Ishikawa (cell line): ENCODE measurements at regions not wholly inside any gene's neighbourhood (a gene's known extent, or its start where the extent isn't known, plus 50 kb on each side); places are given as distances from the start of the nearest gene placed in this dataset.

ENCODE experiments used
- CEBPB ChIP-seq: IDR thresholded peaks from 2 replicates; pipeline ENCODE4 v1.6.1; 2012
- CREB1 ChIP-seq: IDR thresholded peaks from 2 replicates; pipeline ENCODE4 v1.6.1; 2012; ENCODE audit warnings: low read depth
- EGR1 ChIP-seq: IDR thresholded peaks from 2 replicates; pipeline ENCODE4 v1.6.1; 2012
- EP300 ChIP-seq: IDR thresholded peaks from 2 replicates; pipeline ENCODE4 v1.6.1; 2012; ENCODE audit warnings: borderline replicate concordance
- FOXM1 ChIP-seq: IDR thresholded peaks from 2 replicates; pipeline ENCODE4 v1.6.1; 2012; ENCODE audit warnings: low read depth, borderline replicate concordance
- MAX ChIP-seq: IDR thresholded peaks from 2 replicates; pipeline ENCODE4 v1.6.1; 2012
- NFIC ChIP-seq: IDR thresholded peaks from 2 replicates; pipeline ENCODE4 v1.6.1; 2012
- RAD21 ChIP-seq: IDR thresholded peaks from 2 replicates; pipeline ENCODE4 v1.6.1; 2012; ENCODE audit warnings: low read depth
- REST ChIP-seq: IDR thresholded peaks from 2 replicates; pipeline ENCODE4 v1.6.1; 2012; ENCODE audit warnings: low read depth, mild to moderate bottlenecking
- TAF1 ChIP-seq: IDR thresholded peaks from 2 replicates; pipeline ENCODE4 v1.6.1; 2012; ENCODE audit warnings: low read depth, mild to moderate bottlenecking
- TCF12 ChIP-seq: IDR thresholded peaks from 2 replicates; pipeline ENCODE4 v1.6.1; 2012; ENCODE audit warnings: low read depth
- TEAD4 ChIP-seq: IDR thresholded peaks from 2 replicates; pipeline ENCODE4 v1.6.1; 2012
- YY1 ChIP-seq: IDR thresholded peaks from 2 replicates; pipeline ENCODE4 v1.6.1; 2012; ENCODE audit warnings: low read depth
- ZBTB7A ChIP-seq: IDR thresholded peaks from 2 replicates; pipeline ENCODE4 v1.6.1; 2012; ENCODE audit warnings: low read depth
- TF ChIP-seq, protein P1 (sequence below): IDR thresholded peaks from 2 replicates; pipeline ENCODE4 v1.6.1; 2012

GRCh38 chr10:2924431-2924830 lies 142.9 kb upstream of the PFKP start:
- TF ChIP-seq REST: no peak
- TF ChIP-seq TAF1: no peak
- TF ChIP-seq RAD21: no peak
- no peak for TF ChIP-seq EP300
- TF ChIP-seq CEBPB: no peak

- no peak for TF ChIP-seq YY1
- no peak for TF ChIP-seq RAD21
- no peak for TF ChIP-seq EGR1
- no peak for TF ChIP-seq TEAD4
- no peak for TF ChIP-seq TAF1
- no peak for TF ChIP-seq REST
- TF ChIP-seq CEBPB: no peak
These were observed 145.2 kb upstream of the PFKP start for GRCh38 chr10:2921956-2922680.

- TF ChIP-seq TCF12: no peak
- TF ChIP-seq TEAD4: no peak
- TF ChIP-seq MAX: no peak
- no peak for TF ChIP-seq RAD21
- TF ChIP-seq TAF1: no peak
- TF ChIP-seq REST: no peak
- no peak for TF ChIP-seq EGR1
- no peak for TF ChIP-seq ZBTB7A
- TF ChIP-seq NFIC: no peak
- no peak for TF ChIP-seq EP300
These were observed 146.7 kb upstream of the PFKP start for GRCh38 chr10:2920637-2921036.

DNA sequence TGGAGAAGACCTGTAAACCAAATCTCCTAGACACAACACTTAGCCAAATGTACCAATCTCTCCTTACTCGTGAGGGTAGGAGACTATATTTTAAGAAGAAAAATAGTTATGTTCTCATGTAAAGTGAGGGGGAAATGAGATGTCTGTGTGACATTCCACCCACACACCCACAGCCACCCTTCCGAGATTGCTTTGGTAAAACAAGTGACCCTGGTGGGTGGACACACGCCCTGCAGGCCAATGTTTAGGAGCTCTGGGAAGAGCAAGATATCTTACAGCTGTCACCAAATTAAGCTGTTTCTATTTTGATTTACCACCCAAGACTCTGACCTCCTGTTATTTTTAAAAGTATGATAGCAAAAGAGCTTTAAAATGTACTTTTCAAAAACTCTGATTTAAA lies 147.2 kb upstream of the PFKP start:
- TF ChIP-seq FOXM1 (no peak), REST (no peak), EGR1 (no peak), CEBPB (no peak), EP300 (no peak), ZBTB7A (no peak), MAX (no peak), NFIC (no peak), RAD21 (no peak), TCF12 (no peak), YY1 (no peak), TAF1 (no peak), TEAD4 (no peak), CREB1 (no peak)
- TF ChIP-seq, protein P1, sequence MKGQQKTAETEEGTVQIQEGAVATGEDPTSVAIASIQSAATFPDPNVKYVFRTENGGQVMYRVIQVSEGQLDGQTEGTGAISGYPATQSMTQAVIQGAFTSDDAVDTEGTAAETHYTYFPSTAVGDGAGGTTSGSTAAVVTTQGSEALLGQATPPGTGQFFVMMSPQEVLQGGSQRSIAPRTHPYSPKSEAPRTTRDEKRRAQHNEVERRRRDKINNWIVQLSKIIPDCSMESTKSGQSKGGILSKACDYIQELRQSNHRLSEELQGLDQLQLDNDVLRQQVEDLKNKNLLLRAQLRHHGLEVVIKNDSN: no peak
